ENCODE measurements at regions not wholly inside any gene's neighbourhood (a gene's known extent, or its start where the extent isn't known, plus 50 kb on each side); places are given as distances from the start of the nearest gene placed in this dataset.

GRCh38 chr18:78171954-78172353 lies 807.7 kb upstream of the SALL3 start:
- TF ChIP-seq EZH2 (IDR thresholded peaks at IDR 0.05; ENCODE audit: insufficient read depth, poor library complexity, severe bottlenecking) (no peak), EZH2phosphoT487 (IDR thresholded peaks at IDR 0.05; ENCODE audit: insufficient read depth, low read depth) (no peak)
